ENCODE measurements at regions not wholly inside any gene's neighbourhood (a gene's known extent, or its start where the extent isn't known, plus 50 kb on each side); places are given as distances from the start of the nearest gene placed in this dataset.

DNA sequence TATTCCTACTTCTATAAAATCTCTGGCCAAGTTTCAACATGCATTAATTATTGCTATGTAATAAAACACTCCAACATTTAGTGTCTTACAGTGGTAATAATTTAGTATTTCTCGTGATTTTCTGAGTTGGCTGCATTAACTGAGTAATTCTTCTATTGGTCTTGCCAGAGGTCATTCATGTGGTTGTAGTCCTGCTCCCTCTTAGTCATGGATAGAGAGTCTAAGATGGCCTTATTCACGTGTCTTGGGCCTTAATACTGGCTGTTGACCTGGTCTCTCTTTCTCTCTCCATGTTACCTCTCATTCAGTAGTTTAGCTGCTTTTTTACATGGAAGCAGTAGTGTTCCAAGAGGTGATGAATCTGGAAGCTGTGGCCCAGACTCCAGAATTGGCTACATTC is 140.1 kb upstream of the ZBTB20 start:
- TF ChIP-seq, protein P1, sequence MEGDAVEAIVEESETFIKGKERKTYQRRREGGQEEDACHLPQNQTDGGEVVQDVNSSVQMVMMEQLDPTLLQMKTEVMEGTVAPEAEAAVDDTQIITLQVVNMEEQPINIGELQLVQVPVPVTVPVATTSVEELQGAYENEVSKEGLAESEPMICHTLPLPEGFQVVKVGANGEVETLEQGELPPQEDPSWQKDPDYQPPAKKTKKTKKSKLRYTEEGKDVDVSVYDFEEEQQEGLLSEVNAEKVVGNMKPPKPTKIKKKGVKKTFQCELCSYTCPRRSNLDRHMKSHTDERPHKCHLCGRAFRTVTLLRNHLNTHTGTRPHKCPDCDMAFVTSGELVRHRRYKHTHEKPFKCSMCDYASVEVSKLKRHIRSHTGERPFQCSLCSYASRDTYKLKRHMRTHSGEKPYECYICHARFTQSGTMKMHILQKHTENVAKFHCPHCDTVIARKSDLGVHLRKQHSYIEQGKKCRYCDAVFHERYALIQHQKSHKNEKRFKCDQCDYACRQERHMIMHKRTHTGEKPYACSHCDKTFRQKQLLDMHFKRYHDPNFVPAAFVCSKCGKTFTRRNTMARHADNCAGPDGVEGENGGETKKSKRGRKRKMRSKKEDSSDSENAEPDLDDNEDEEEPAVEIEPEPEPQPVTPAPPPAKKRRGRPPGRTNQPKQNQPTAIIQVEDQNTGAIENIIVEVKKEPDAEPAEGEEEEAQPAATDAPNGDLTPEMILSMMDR (conservative IDR thresholded peaks at IDR 0.05 in 1 of 2, IDR thresholded peaks at IDR 0.05 in 1 of 2; ENCODE audit: low read depth in 1 of 2, low read length in 2 of 2): no peak
- no peak for TF ChIP-seq EZH2 (IDR thresholded peaks at IDR 0.05; ENCODE audit: low read length, missing control alignments)
